GM23248 (cell line): ENCODE measurements at regions not wholly inside any gene's neighbourhood (a gene's known extent, or its start where the extent isn't known, plus 50 kb on each side); places are given as distances from the start of the nearest gene placed in this dataset.

Experiments used
- EZH2 ChIP-seq: fragments of 200-600 bp; sonication (generic); IDR thresholded peaks from 2 replicates; pipeline ENCODE4 v1.6.1; 2018; ENCODE audit warnings: antibody characterized with exemption, mild to moderate bottlenecking; ENCODE audit not compliant: insufficient read depth, poor library complexity, severe bottlenecking
- EZH2phosphoT487 ChIP-seq: fragments of 200-600 bp; sonication (generic); IDR thresholded peaks from 2 replicates; pipeline ENCODE4 v1.6.1; 2018; ENCODE audit warnings: antibody characterized with exemption, moderate library complexity, mild to moderate bottlenecking, low read depth; ENCODE audit not compliant: insufficient read depth

DNA sequence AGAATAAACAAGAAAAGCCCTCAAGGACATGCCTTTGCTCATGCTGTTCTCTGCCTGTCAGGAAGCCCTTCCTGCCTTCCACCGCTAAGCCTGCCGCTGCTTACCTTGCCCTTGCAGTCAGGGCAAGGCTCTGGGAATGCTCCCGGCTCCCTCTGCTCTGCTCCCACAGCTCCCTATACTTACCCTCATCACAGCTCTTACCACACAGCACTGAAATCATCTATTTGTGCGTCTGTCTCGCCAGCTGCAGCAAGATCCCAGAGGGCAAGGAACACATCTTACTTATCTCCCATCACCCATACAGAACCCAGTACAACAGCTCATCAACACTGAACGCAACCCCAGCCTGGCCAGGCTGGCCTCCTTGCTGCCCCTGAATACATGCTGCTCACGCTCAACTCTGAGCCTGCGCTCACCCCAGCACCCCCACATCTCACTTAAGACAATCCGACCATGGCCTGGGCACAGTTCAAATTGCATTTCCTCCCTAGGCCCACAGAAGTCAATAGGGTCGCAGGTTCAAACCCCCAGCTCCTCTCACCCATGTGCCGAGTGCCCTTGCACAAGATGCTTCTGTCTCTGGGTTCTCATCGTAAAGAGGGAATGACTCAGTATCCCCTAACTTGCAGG is 161.8 kb downstream of the IGLL1 start:
- TF ChIP-seq EZH2 (no peak), EZH2phosphoT487 (no peak)
